Activated T-helper 17 cell treated with anti-CD3 and anti-CD28 coated beads, Interleukin-2, amount 50 U/mL, for 72 hours (primary cell): ENCODE measurements at regions not wholly inside any gene's neighbourhood (a gene's known extent, or its start where the extent isn't known, plus 50 kb on each side); places are given as distances from the start of the nearest gene placed in this dataset.

Experiments used
- ATAC-seq: fragments of 150-1000 bp; cut with Tn5 transposase; replicated peaks from 2 replicates; pipeline ENCODE4 v1.10.0; 2021; ENCODE audit warnings: mild to moderate bottlenecking, moderate library complexity
- H3K27ac Mint-ChIP-seq: one replicate; pipeline ENCODE4 v1.8.0; 2022; ENCODE audit warnings: mixed read lengths
- H3K27me3 Mint-ChIP-seq: one replicate; pipeline ENCODE4 v1.8.0; 2022; ENCODE audit warnings: mixed read lengths
- H3K36me3 Mint-ChIP-seq: one replicate; pipeline ENCODE4 v1.8.0; 2022; ENCODE audit warnings: low read depth, mild to moderate bottlenecking, mixed read lengths
- H3K4me1 Mint-ChIP-seq: one replicate; pipeline ENCODE4 v1.8.0; 2022; ENCODE audit warnings: mixed read lengths
- H3K4me3 Mint-ChIP-seq: one replicate; pipeline ENCODE4 v1.8.0; 2022; ENCODE audit warnings: mild to moderate bottlenecking, mixed read lengths
- H3K9me3 Mint-ChIP-seq: one replicate; pipeline ENCODE4 v1.8.0; 2022; ENCODE audit warnings: mixed read lengths

DNA sequence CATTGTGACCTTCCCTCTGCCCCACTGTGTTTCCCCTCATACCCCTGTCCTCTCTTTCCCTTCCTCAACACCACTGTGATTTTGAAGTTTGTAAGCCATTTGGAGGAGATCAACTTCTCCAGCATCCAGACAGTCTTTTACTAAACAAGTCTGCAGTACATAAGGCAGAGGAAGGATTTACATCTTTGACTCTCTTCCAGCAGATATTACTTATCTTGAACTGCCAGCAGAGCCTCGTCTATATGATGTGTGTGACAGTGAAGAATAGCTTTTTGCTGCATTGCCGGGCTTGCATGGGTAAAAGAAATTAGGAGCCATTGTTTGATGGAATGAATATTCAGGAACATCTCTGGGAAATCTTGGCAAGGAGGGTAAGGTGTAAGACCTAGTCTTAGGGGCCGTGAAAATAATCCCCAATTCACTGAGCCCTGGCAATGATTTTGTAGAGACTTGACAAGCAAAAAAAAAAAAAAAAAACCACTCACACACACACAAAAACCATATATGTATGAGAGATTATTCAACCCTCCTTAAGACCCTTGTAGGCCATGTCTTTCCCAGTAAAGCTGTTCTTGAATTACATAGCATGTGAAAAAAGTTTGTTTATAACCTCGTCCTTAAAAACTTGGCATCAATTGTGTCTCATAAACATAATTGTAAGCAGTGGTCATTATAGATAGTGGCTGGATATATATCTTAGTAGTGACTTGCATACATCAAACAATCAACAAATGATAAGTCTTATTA lies 903.9 kb downstream of the CDH11 start:
- Mint-ChIP-seq H3K36me3 (no peaks in the 10 kb centered on the region), H3K4me3 (no peak overlapping the region), H3K27ac (no peak overlapping the region), H3K9me3 (peaks cover 8% of the 10 kb centered on the region), H3K4me1 (no peaks in the 10 kb centered on the region), H3K27me3 (no peaks in the 10 kb centered on the region)
- ATAC-seq, result no peak

DNA sequence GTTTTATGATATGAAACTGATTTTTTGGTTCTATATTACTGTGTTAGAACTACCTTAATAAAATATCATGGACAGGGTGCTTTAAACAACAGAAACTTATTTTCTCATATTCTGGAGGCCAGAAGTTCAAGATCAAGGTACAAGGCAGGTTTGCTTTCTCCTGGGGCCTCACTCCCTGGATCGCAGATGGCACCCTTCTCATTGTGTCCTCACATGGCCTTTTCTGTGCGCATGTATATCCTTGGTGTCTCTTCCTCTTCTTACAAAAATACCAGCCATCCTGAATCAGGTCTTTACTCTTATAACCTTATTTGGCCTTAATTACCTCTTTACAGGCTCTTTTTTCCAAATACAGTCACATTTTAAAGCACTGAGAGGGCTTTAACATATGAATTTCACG lies 906.1 kb downstream of the CDH11 start:
- peaks cover 8% of the 10 kb centered on the region for H3K9me3 Mint-ChIP-seq
- H3K4me1 Mint-ChIP-seq, result no peaks in the 10 kb centered on the region
- no peaks in the 10 kb centered on the region for H3K36me3 Mint-ChIP-seq
- no peak for ATAC-seq
- no peak overlapping the region for H3K4me3 Mint-ChIP-seq
- H3K27ac Mint-ChIP-seq, result no peak overlapping the region
- H3K27me3 Mint-ChIP-seq, result no peaks in the 10 kb centered on the region

DNA sequence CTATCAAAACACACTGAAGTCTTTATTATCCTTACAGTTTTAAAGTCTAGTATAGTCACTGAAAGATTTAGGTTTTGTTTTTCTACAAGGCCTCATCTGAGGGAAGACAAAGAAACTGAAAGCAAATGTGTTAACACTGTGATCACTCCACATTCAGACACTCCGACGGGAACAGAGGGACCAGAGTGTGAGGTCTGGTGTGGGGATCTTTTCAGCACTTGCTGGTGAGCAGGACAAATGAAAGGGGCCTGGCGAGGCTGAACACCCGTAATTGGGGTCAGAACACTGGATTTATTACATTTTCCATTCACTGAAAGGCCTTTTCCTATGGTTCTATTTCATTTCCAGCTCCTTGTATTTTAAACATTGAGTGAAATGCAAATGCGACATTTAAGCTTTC lies 910.5 kb downstream of the CDH11 start:
- Mint-ChIP-seq H3K27me3 (no peaks in the 10 kb centered on the region), H3K4me1 (no peaks in the 10 kb centered on the region), H3K36me3 (no peaks in the 10 kb centered on the region), H3K9me3 (peaks cover 23% of the 10 kb centered on the region), H3K27ac (no peak overlapping the region), H3K4me3 (no peak overlapping the region)
- no peak for ATAC-seq

DNA sequence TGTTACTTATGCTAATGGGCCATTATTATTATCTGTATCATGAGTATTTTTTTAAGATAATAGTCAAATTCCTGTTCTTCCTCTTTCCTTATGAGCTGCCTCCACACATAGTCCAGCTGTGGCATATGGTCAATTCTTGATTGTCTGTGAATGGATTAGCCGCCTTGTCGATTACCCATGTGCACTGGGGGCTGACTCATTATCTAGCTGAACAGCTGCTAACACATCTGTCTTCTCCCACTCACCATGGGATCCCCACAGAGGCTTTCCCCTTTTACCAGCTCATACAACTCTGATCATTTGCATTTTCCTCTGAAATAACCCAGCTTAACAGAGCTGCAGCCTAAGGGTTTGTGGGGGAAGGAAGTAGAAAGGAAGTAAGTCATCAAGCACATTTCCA lies 915.0 kb downstream of the CDH11 start:
- H3K9me3 Mint-ChIP-seq, result peaks cover 26% of the 10 kb centered on the region
- no peak overlapping the region for H3K4me3 Mint-ChIP-seq
- no peak for ATAC-seq
- H3K27ac Mint-ChIP-seq, result no peak overlapping the region
- H3K36me3 Mint-ChIP-seq, result no peaks in the 10 kb centered on the region
- no peaks in the 10 kb centered on the region for H3K4me1 Mint-ChIP-seq
- H3K27me3 Mint-ChIP-seq, result no peaks in the 10 kb centered on the region

DNA sequence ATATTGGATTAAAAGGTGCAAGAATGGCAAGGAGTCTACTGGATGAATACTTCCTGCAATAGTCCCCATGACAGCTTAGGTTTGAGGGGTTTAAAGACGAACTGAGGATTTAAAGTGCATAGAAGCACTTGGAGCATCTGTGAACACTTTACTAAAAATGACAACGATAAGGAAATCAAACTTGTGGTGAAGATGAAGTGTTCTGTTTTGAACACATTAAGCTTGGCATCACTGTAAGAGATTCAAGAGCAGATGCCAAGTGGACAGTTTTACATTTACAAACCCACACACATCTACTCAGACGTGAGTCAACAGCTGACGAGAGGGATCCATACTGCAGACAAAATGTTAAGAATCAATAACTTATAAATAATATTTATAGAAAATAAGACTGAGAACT lies 918.7 kb downstream of the CDH11 start:
- no peak for ATAC-seq

DNA sequence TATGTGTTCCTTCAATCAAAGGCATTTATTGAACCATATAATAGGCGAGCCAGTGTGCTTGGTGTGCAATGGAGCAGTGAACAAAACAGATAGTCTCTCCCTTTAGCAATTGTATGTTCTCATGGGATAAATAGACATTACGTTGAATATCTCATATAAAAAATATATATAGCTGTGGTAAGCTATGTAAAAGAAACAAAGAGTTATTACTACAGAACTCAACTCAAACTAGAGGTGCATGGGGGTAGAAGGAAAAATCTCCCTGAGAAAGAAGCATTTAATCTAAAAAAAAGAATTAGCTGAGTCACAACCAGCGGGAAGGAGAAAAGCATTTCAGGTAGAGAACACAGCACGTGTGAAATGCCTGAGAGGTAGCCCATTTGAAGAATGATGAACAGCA lies 919.3 kb downstream of the CDH11 start:
- Mint-ChIP-seq H3K36me3 (no peaks in the 10 kb centered on the region), H3K27ac (no peak overlapping the region), H3K4me3 (no peak overlapping the region)

More for the DNA sequence above, 918.7 kb downstream of the CDH11 start:
- no peaks in the 10 kb centered on the region for H3K36me3 Mint-ChIP-seq
- no peaks in the 10 kb centered on the region for H3K27me3 Mint-ChIP-seq
- no peaks in the 10 kb centered on the region for H3K4me1 Mint-ChIP-seq
- H3K9me3 Mint-ChIP-seq, result peaks cover 6% of the 10 kb centered on the region
- H3K27ac Mint-ChIP-seq, result no peak overlapping the region
- no peak overlapping the region for H3K4me3 Mint-ChIP-seq

DNA sequence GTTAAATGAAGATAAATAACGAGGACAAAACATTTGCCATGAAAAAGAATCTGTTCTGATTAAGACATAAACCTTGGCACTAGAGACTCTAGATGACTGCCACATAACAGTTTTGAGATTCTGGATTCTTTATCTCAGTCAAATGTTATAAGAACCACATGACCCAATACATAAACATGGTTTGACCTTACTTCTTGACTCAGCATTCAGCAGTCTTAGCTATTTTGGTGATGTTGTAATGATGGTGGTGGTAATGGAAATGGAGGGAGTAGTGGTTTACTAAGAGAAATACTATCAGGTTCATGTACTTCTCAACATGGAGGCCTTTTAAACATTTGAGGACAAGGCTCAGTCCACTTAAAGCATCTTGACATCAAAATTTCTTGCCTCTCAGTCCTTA lies 925.4 kb downstream of the CDH11 start:
- Mint-ChIP-seq H3K36me3 (no peaks in the 10 kb centered on the region), H3K4me1 (no peaks in the 10 kb centered on the region), H3K27me3 (no peaks in the 10 kb centered on the region), H3K4me3 (no peak overlapping the region), H3K27ac (no peak overlapping the region), H3K9me3 (peaks cover 9% of the 10 kb centered on the region)
- ATAC-seq, result no peak

More for the DNA sequence above, 919.3 kb downstream of the CDH11 start:
- Mint-ChIP-seq H3K4me1 (no peaks in the 10 kb centered on the region), H3K27me3 (no peaks in the 10 kb centered on the region), H3K9me3 (peaks cover 6% of the 10 kb centered on the region)
- ATAC-seq, result no peak

DNA sequence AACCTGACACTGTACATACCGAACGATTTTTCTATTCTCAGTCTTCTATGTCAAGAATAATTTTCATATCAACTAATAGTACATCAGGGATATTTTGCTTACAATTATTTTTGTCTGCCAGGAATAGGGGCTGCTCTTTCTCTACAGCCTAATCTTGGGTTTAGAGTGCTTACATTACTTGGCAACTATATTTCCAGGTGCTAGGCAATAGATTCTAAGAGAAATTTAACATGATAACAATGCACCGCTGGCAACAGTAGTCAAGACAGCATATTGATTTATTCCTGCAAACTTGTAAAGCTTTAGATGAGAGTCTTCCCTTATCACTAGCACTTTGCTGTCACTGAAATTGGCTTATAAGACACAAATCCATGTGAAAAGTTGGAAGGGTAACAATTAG lies 935.9 kb downstream of the CDH11 start:
- peaks cover 26% of the 10 kb centered on the region for H3K9me3 Mint-ChIP-seq
- H3K36me3 Mint-ChIP-seq, result no peaks in the 10 kb centered on the region
- ATAC-seq, result no peak
- no peak overlapping the region for H3K27ac Mint-ChIP-seq
- H3K4me1 Mint-ChIP-seq, result no peaks in the 10 kb centered on the region
- no peak overlapping the region for H3K4me3 Mint-ChIP-seq
- no peaks in the 10 kb centered on the region for H3K27me3 Mint-ChIP-seq

DNA sequence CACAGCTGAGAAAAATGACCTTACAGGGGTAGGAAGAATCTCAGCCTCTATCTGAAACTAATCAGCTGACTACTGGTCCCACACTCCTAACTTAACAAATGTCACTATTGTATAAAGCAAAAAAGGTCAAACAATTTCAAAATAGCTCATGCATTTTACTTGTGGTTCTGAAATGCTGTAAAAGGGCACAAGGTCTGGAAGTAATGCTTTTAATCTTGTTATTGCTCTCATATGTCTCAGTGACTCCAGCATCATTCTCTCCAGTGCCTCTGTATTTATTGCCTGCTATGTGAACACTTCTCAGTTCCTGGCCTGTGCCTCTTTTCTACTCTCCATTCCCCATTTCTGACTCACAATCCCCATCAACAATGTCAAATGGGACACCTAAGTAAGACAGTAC lies 937.7 kb downstream of the CDH11 start:
- ATAC-seq, result no peak
- no peaks in the 10 kb centered on the region for H3K27me3 Mint-ChIP-seq
- peaks cover 25% of the 10 kb centered on the region for H3K9me3 Mint-ChIP-seq
- H3K27ac Mint-ChIP-seq, result no peak overlapping the region
- no peaks in the 10 kb centered on the region for H3K36me3 Mint-ChIP-seq
- no peak overlapping the region for H3K4me3 Mint-ChIP-seq
- H3K4me1 Mint-ChIP-seq, result no peaks in the 10 kb centered on the region

DNA sequence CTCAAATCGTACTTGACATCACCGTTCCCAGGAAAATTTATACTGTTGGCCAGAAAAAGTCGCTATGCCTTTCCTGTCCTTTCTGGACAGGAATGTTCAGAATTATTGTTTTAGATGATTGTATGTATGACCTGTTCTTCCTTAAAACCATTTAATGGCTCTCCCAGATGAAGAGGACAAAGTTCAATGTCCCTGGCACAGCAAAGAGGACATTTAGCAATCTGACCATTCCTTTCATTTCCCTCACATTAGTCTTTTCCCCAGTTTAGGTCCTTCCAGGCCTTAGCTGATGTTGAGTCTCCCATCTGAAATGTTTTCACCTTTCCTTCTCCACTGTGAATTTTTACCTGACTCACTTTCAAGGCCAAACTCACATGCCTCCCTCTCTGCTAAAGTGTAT lies 938.9 kb downstream of the CDH11 start:
- no peaks in the 10 kb centered on the region for H3K27me3 Mint-ChIP-seq
- H3K9me3 Mint-ChIP-seq, result peaks cover 30% of the 10 kb centered on the region
- no peaks in the 10 kb centered on the region for H3K4me1 Mint-ChIP-seq
- H3K27ac Mint-ChIP-seq, result no peak overlapping the region
- no peak overlapping the region for H3K4me3 Mint-ChIP-seq
- ATAC-seq, result no peak
- H3K36me3 Mint-ChIP-seq, result no peaks in the 10 kb centered on the region

DNA sequence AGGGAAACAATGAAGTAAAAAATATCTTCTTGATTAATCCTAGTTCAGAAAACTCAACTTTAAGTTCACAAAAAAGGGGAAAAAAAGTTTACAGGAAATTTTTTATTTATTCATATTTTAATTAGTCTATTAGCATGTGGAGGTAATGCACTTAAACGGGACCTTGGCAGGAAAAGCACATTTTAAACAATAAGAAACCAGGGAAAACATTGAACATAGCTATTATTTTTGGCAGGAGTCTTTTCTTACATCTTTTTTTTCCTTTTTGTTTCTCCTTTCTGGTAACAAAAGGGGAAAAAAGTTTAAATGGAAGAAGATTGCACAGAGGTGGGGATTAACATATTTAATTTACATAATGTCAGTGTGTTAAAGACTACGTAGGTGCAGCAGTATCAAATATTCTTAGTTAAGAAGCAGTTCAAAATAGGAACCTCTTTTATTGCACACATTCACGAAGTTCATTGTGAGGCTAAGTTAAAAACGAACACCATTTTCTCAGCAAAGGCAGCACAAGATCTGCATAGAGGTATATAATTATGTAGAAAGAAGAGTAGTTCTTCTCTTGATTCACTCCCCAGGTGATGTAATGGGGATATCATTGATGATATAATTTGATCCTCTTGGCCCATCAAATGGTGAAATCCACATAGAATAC lies 940.5 kb downstream of the CDH11 start:
- Mint-ChIP-seq H3K27me3 (no peaks in the 10 kb centered on the region), H3K4me3 (no peak overlapping the region), H3K4me1 (no peaks in the 10 kb centered on the region), H3K27ac (no peak overlapping the region), H3K9me3 (peaks cover 30% of the 10 kb centered on the region), H3K36me3 (no peaks in the 10 kb centered on the region)
- no peak for ATAC-seq

DNA sequence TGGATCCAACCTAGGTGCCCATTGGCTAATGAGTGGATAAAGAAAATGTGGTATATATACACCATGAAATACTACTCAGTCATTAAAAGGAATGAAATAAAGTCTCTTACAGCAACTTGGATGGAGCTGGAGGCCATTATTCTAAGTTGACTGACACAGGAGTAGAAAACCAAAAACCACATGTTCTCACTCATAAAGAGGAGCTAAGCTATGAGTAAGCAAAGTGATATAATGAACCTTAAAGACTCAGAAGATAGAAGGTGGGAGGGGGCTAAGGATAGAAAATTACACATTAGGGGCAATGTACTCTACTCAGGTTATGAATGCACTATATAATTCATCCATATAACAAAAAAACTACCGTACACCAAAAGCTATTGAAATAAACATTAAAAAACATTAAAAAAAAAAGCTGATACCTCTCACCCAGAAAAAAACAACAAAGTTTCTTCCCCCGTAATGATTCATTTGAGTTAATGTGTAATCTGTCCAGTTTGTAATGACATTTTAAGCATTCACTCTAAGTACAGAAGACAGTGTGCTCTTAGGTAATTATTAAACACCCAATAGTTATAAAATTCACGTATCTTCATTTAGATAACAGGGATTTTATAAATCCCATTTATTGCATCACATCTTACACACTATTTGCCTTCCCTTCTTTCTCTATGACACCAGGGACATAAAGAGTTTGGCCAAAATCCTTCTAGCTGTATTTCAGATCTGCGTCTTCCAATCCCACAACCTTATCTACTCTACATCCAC lies 941.5 kb downstream of the CDH11 start:
- Mint-ChIP-seq H3K27ac (no peak overlapping the region), H3K4me3 (no peak overlapping the region), H3K36me3 (no peaks in the 10 kb centered on the region), H3K4me1 (no peaks in the 10 kb centered on the region), H3K9me3 (peaks cover 26% of the 10 kb centered on the region), H3K27me3 (no peaks in the 10 kb centered on the region)
- ATAC-seq, result no peak

DNA sequence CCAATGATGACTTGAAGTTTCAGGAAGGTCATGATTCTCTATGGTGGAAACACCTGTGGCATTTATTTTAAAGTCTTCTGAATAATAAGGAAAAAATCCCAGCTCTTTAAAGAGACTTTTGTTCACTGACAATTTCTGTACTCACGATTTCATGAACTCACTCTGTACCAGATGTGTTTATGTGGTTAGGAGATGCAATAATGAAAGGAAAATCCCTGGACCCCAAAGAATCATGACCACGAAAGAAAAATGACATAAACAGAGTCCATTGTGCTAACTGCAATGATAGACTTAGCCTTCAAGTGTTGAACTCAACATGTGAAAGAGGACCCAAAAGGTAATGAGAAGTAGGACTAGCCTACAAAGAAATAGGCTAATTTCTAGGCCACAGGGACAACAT lies 947.5 kb downstream of the CDH11 start:
- H3K9me3 Mint-ChIP-seq, result peaks cover 21% of the 10 kb centered on the region

DNA sequence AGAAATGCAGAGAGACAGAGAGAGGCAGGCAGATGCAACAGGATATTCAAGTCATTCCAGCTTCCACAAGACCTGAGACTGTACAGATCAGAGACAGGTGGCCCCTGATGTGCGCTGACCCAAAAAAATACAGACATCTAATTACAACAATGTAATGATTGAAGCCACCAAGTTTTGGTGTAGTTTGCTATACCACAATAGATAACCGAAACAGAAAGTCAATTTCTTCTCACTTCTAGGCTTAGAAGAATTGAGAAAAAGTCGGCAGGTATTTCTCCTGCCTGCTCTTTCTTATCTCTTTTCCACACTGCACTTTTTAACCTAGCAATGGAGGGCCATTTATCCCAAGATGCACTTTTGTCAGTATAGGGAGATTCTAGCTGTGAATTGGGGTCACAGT lies 949.2 kb downstream of the CDH11 start:
- Mint-ChIP-seq H3K27me3 (no peaks in the 10 kb centered on the region), H3K4me1 (no peaks in the 10 kb centered on the region), H3K27ac (no peak overlapping the region), H3K36me3 (no peaks in the 10 kb centered on the region), H3K4me3 (no peak overlapping the region), H3K9me3 (peaks cover 21% of the 10 kb centered on the region)
- no peak for ATAC-seq

More for the DNA sequence above, 947.5 kb downstream of the CDH11 start:
- H3K27me3 Mint-ChIP-seq, result no peaks in the 10 kb centered on the region
- H3K4me1 Mint-ChIP-seq, result no peaks in the 10 kb centered on the region
- H3K27ac Mint-ChIP-seq, result no peak overlapping the region
- H3K4me3 Mint-ChIP-seq, result no peak overlapping the region
- no peak for ATAC-seq
- no peaks in the 10 kb centered on the region for H3K36me3 Mint-ChIP-seq

DNA sequence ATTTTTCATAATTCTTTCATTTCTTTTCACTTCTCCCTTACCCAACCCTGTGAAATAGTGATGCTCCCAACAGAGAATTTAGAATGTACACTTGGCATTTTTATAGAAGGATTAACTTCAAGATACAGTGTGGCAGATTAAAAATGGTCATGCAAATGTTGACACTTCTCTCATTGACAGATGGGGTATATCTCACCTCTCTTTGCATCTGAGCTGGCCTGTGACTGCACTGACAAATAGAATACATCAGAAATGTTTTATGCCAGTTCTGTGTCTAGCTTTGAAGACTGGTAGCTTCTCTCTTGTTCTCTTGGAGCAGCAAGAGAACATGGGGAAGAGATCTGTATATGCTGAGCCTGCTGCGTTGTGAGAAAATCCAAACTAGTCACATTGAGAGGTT lies 949.6 kb downstream of the CDH11 start:
- peaks cover 21% of the 10 kb centered on the region for H3K9me3 Mint-ChIP-seq
- no peak for ATAC-seq
- no peaks in the 10 kb centered on the region for H3K4me1 Mint-ChIP-seq
- no peak overlapping the region for H3K27ac Mint-ChIP-seq
- no peaks in the 10 kb centered on the region for H3K27me3 Mint-ChIP-seq
- H3K4me3 Mint-ChIP-seq, result no peak overlapping the region
- no peaks in the 10 kb centered on the region for H3K36me3 Mint-ChIP-seq
